Peyer's patch (tissue), 4 donors: ENCODE measurements at regions not wholly inside any gene's neighbourhood (a gene's known extent, or its start where the extent isn't known, plus 50 kb on each side); places are given as distances from the start of the nearest gene placed in this dataset.
"Not testable (repeated sequence)": the region's sequence is repeated elsewhere in the genome, so short reads cannot be mapped to it uniquely, and the experiment has no call there.

ENCODE experiments used
- CTCF ChIP-seq, 6 experiments: fragments of 450-650 bp in 4 of 6; fragments of 200-600 bp in 2 of 6; sonication (generic) in 1 of 6; IDR thresholded peaks; one replicate each; pipeline ENCODE4 v1.5.1; 2017 to 2019; ENCODE audit warnings: antibody characterized with exemption in 6 of 6, mild to moderate bottlenecking in 3 of 6, moderate library complexity in 1 of 6
- POLR2A ChIP-seq, 2 donors: fragments of 450-650 bp; IDR thresholded peaks; one replicate each; pipeline ENCODE4 v1.5.1; 2017; ENCODE audit warnings: antibody characterized with exemption in 2 of 2, mild to moderate bottlenecking in 2 of 2, moderate library complexity in 2 of 2

GRCh38 chr20:30503204-30503603 is 754.3 kb upstream of the DEFB115 start:
- TF ChIP-seq CTCF, POLR2A (IDR thresholded peaks at IDR 0.05): not testable (repeated sequence)
